SH-SY5Y (cell line): ENCODE measurements at regions not wholly inside any gene's neighbourhood (a gene's known extent, or its start where the extent isn't known, plus 50 kb on each side); places are given as distances from the start of the nearest gene placed in this dataset.

Experiments
- GATA2 ChIP-seq: IDR thresholded peaks from 2 replicates; pipeline ENCODE4 v1.6.1; 2011; ENCODE audit warnings: mild to moderate bottlenecking, low read depth, low read length
- GATA3 ChIP-seq: IDR thresholded peaks from 2 replicates; pipeline ENCODE4 v1.6.1; 2011; ENCODE audit warnings: low read depth, mild to moderate bottlenecking, low read length, moderate library complexity

GRCh38 chr11:70913715-70914231 lies 338.6 kb downstream of the SHANK2 start:
- TF ChIP-seq GATA2 (no peak), GATA3 (no peak)
